HEK293 (cell line): ENCODE measurements at regions not wholly inside any gene's neighbourhood (a gene's known extent, or its start where the extent isn't known, plus 50 kb on each side); places are given as distances from the start of the nearest gene placed in this dataset.

Experiments
- CTCF ChIA-PET: fragments of 350-600 bp; formaldehyde crosslinking; extraction: SDS; loops from one replicate; lab custom pipeline; 2021; ENCODE audit warnings: antibody characterized with exemption; lab: Yijun Ruan, JAX
- POLR2A ChIA-PET: fragments of 300-600 bp; formaldehyde crosslinking; extraction: SDS; loops from one replicate; lab custom pipeline; 2020; ENCODE audit warnings: antibody characterized with exemption, inconsistent platforms; lab: Yijun Ruan, JAX
- H3K27ac ChIP-seq: fragments of 200-500 bp; sonication (Bioruptor generic); 2 replicates; pipeline ENCODE4 v1.5.1; 2014; ENCODE audit warnings: low read depth, low read length, control low read depth, inconsistent platforms; ENCODE audit errors: extremely low read depth
- H3K36me3 ChIP-seq, 2 experiments: fragments of 200-500 bp in 1 of 2; sonication (Bioruptor generic) in 1 of 2; 1 replicate in 1 of 2; 2 replicates in 1 of 2; pipeline ENCODE4 v1.5.1; 2014 to 2017; ENCODE audit warnings: inconsistent platforms in 2 of 2, low read length in 2 of 2; ENCODE audit not compliant: control insufficient read depth in 2 of 2, insufficient read depth in 1 of 2
- H3K4me1 ChIP-seq: fragments of 200-500 bp; sonication (Bioruptor generic); 2 replicates; pipeline ENCODE4 v1.5.1; 2014; ENCODE audit warnings: mild to moderate bottlenecking, low read length, inconsistent platforms; ENCODE audit not compliant: control insufficient read depth, insufficient read depth
- H3K4me3 ChIP-seq: 2 replicates; pipeline ENCODE4 v1.5.1; 2011; ENCODE audit warnings: low read depth, mild to moderate bottlenecking, control low read depth, low read length, moderate library complexity
- H3K9me3 ChIP-seq: fragments of 200-500 bp; sonication (Bioruptor generic); 2 replicates; pipeline ENCODE4 v1.5.1; 2014; ENCODE audit warnings: low read depth, low read length, inconsistent platforms; ENCODE audit not compliant: control insufficient read depth, insufficient read depth
- AEBP2 ChIP-seq: fragments of 450-650 bp; formaldehyde crosslinking; IDR thresholded peaks from 2 replicates; pipeline ENCODE4 v1.5.1; 2016; ENCODE audit warnings: missing biosample characterization, missing genetic modification characterization, borderline replicate concordance
- KLF10 ChIP-seq: fragments of 450-650 bp; IDR thresholded peaks from 2 replicates; pipeline ENCODE4 v1.5.1; 2018; ENCODE audit warnings: missing biosample characterization, mild to moderate bottlenecking, missing genetic modification characterization
- OVOL3 ChIP-seq: fragments of 450-650 bp; formaldehyde crosslinking; IDR thresholded peaks from 2 replicates; pipeline ENCODE4 v1.5.1; 2016; ENCODE audit warnings: missing biosample characterization, missing genetic modification characterization
- REST ChIP-seq: fragments of 450-650 bp; formaldehyde crosslinking; IDR thresholded peaks from 2 replicates; pipeline ENCODE4 v1.5.1; 2016; ENCODE audit warnings: missing biosample characterization, missing genetic modification characterization
- SALL2 ChIP-seq: fragments of 450-650 bp; formaldehyde crosslinking; IDR thresholded peaks from 2 replicates; pipeline ENCODE4 v1.5.0; 2017; ENCODE audit warnings: missing biosample characterization, mild to moderate bottlenecking, missing genetic modification characterization, borderline replicate concordance
- SCRT2 ChIP-seq: fragments of 450-650 bp; formaldehyde crosslinking; IDR thresholded peaks from 2 replicates; pipeline ENCODE4 v1.5.1; 2016; ENCODE audit warnings: missing biosample characterization, missing genetic modification characterization
- WT1 ChIP-seq: fragments of 450-650 bp; formaldehyde crosslinking; IDR thresholded peaks from 2 replicates; pipeline ENCODE4 v1.5.1; 2016; ENCODE audit warnings: missing biosample characterization, missing genetic modification characterization
- ZBTB10 ChIP-seq: fragments of 450-650 bp; formaldehyde crosslinking; IDR thresholded peaks from 2 replicates; pipeline ENCODE4 v1.5.1; 2016; ENCODE audit warnings: missing biosample characterization, missing genetic modification characterization
- ZBTB8A ChIP-seq: fragments of 450-650 bp; formaldehyde crosslinking; IDR thresholded peaks from 2 replicates; pipeline ENCODE4 v1.5.1; 2016; ENCODE audit warnings: missing biosample characterization, missing genetic modification characterization
- ZFP69B ChIP-seq: fragments of 450-650 bp; formaldehyde crosslinking; IDR thresholded peaks from 2 replicates; pipeline ENCODE4 v1.5.1; 2016; ENCODE audit warnings: missing biosample characterization, missing genetic modification characterization
- ZNF10 ChIP-seq: fragments of 450-650 bp; formaldehyde crosslinking; IDR thresholded peaks from 2 replicates; pipeline ENCODE4 v1.5.1; 2017; ENCODE audit warnings: missing biosample characterization, missing genetic modification characterization
- ZNF114 ChIP-seq: fragments of 450-650 bp; formaldehyde crosslinking; IDR thresholded peaks from 2 replicates; pipeline ENCODE4 v1.5.0; 2017; ENCODE audit warnings: missing biosample characterization, missing genetic modification characterization
- ZNF133 ChIP-seq: fragments of 450-650 bp; formaldehyde crosslinking; IDR thresholded peaks from 2 replicates; pipeline ENCODE4 v1.5.1; 2016; ENCODE audit warnings: missing biosample characterization, missing genetic modification characterization
- ZNF184 ChIP-seq: fragments of 450-650 bp; IDR thresholded peaks from 2 replicates; pipeline ENCODE4 v1.5.1; 2018; ENCODE audit warnings: missing biosample characterization, mild to moderate bottlenecking, missing genetic modification characterization
- ZNF19 ChIP-seq: fragments of 450-650 bp; formaldehyde crosslinking; IDR thresholded peaks from 2 replicates; pipeline ENCODE4; 2016; ENCODE audit warnings: missing biosample characterization, missing genetic modification characterization, low read depth
- ZNF221 ChIP-seq: fragments of 450-650 bp; formaldehyde crosslinking; IDR thresholded peaks from 2 replicates; pipeline ENCODE4 v1.5.1; 2017; ENCODE audit warnings: missing biosample characterization, missing genetic modification characterization, borderline replicate concordance
- ZNF350 ChIP-seq: fragments of 450-650 bp; formaldehyde crosslinking; IDR thresholded peaks from 2 replicates; pipeline ENCODE4 v1.5.0; 2017; ENCODE audit warnings: missing biosample characterization, mild to moderate bottlenecking, missing genetic modification characterization
- ZNF354C ChIP-seq: fragments of 450-650 bp; formaldehyde crosslinking; IDR thresholded peaks from 2 replicates; pipeline ENCODE4 v1.5.1; 2016; ENCODE audit warnings: missing biosample characterization, missing genetic modification characterization, low read depth, borderline replicate concordance
- ZNF473 ChIP-seq: fragments of 450-650 bp; formaldehyde crosslinking; IDR thresholded peaks from 2 replicates; pipeline ENCODE4 v1.5.1; 2017; ENCODE audit warnings: missing biosample characterization, missing genetic modification characterization
- ZNF521 ChIP-seq: fragments of 450-650 bp; formaldehyde crosslinking; IDR thresholded peaks from 2 replicates; pipeline ENCODE4 v1.5.1; 2017; ENCODE audit warnings: missing biosample characterization, mild to moderate bottlenecking, missing genetic modification characterization
- ZNF529 ChIP-seq: fragments of 450-650 bp; formaldehyde crosslinking; IDR thresholded peaks from 2 replicates; pipeline ENCODE4 v1.5.1; 2017; ENCODE audit warnings: missing genetic modification characterization, missing biosample characterization; ENCODE audit not compliant: insufficient replicate concordance
- ZNF549 ChIP-seq: fragments of 450-650 bp; IDR thresholded peaks from 2 replicates; pipeline ENCODE4 v1.5.1; 2018; ENCODE audit warnings: missing biosample characterization, missing genetic modification characterization, mild to moderate bottlenecking, inconsistent platforms, moderate library complexity
- ZNF555 ChIP-seq: fragments of 450-650 bp; formaldehyde crosslinking; conservative IDR thresholded peaks from 2 replicates; pipeline ENCODE4 v1.5.1; 2017; ENCODE audit warnings: missing biosample characterization, mild to moderate bottlenecking, missing genetic modification characterization, inconsistent platforms
- ZNF600 ChIP-seq: fragments of 450-650 bp; formaldehyde crosslinking; IDR thresholded peaks from 2 replicates; pipeline ENCODE4 v1.5.1; 2016; ENCODE audit warnings: missing biosample characterization, missing genetic modification characterization
- ZNF660 ChIP-seq: fragments of 450-650 bp; IDR thresholded peaks from 2 replicates; pipeline ENCODE4 v1.5.1; 2018; ENCODE audit warnings: missing biosample characterization, mild to moderate bottlenecking, missing genetic modification characterization
- ZNF776 ChIP-seq: fragments of 450-650 bp; formaldehyde crosslinking; IDR thresholded peaks from 2 replicates; pipeline ENCODE4 v1.5.0; 2017; ENCODE audit warnings: missing biosample characterization, missing genetic modification characterization, borderline replicate concordance
- ZSCAN23 ChIP-seq: fragments of 450-650 bp; formaldehyde crosslinking; IDR thresholded peaks from 2 replicates; pipeline ENCODE4 v1.5.1; 2016; ENCODE audit warnings: missing biosample characterization, missing genetic modification characterization
- ZSCAN30 ChIP-seq: fragments of 450-650 bp; IDR thresholded peaks from 2 replicates; pipeline ENCODE4 v1.5.1; 2018; ENCODE audit warnings: missing biosample characterization, mild to moderate bottlenecking, missing genetic modification characterization, moderate library complexity

- POLR2A ChIA-PET: no interaction called here
- CTCF ChIA-PET: interaction anchor here (0.7 kb wide), 1 partner anchor 1129 kb away, joined by 3 read pairs; no protein-coding TSS in a partner anchor
- Histone ChIP-seq H3K9me3 (no peaks in the 10 kb centered on the region), H3K4me3 (no peak overlapping the region), H3K27ac (no peak overlapping the region), H3K36me3 (no peaks in the 10 kb centered on the region), H3K4me1 (no peaks in the 10 kb centered on the region)
- no peak for TF ChIP-seq ZNF473 (tag by site-specific recombination)
- TF ChIP-seq OVOL3: no peak
- TF ChIP-seq ZBTB8A (tag by site-specific recombination): no peak
- no peak for TF ChIP-seq ZNF600 (tag by site-specific recombination)
- no peak for TF ChIP-seq ZNF660 (tag by site-specific recombination)
- TF ChIP-seq ZNF133 (tag by site-specific recombination): no peak
- no peak for TF ChIP-seq ZNF221
- no peak for TF ChIP-seq ZNF354C (tag by site-specific recombination)
- TF ChIP-seq ZNF521 (tag by site-specific recombination): no peak
- no peak for TF ChIP-seq AEBP2
These were observed 152.1 kb upstream of the GRAMD2B start for GRCh38 chr5:126271141-126271540.

GRCh38 chr5:126274076-126274762 lies 149.0 kb upstream of the GRAMD2B start:
- ChIA-PET CTCF (no interaction called here), POLR2A (no interaction called here)

More at GRCh38 chr5:126274076-126274762, 149.0 kb upstream of the GRAMD2B start:
- H3K9me3 ChIP-seq: no peaks in the 10 kb centered on the region
- H3K27ac ChIP-seq: no peak overlapping the region
- TF ChIP-seq ZNF114: no peak
- no peak for TF ChIP-seq ZNF549
- TF ChIP-seq ZBTB10 (tag by site-specific recombination): no peak
- no peak for TF ChIP-seq ZNF19 (tag by site-specific recombination)
- no peak for TF ChIP-seq ZNF776 (tag by site-specific recombination)
- no peak for TF ChIP-seq ZNF555 (tag by site-specific recombination)
- TF ChIP-seq ZSCAN30 (tag by site-specific recombination): no peak
- TF ChIP-seq SCRT2: no peak
- no peak for TF ChIP-seq ZSCAN23 (tag by site-specific recombination)
- TF ChIP-seq ZNF184 (tag by site-specific recombination): no peak
- no peak for TF ChIP-seq ZFP69B
- no peak for TF ChIP-seq SALL2 (tag by site-specific recombination)
- TF ChIP-seq KLF10 (tag by site-specific recombination): no peak
- no peak for TF ChIP-seq WT1 (tag by site-specific recombination)
- TF ChIP-seq ZNF529: no peak
- no peak for TF ChIP-seq ZNF10 (tag by site-specific recombination)
- no peak for TF ChIP-seq REST (tag by site-specific recombination)
- TF ChIP-seq ZNF350 (tag by site-specific recombination): no peak
- no peaks in the 10 kb centered on the region for H3K4me1 ChIP-seq
- no peaks in the 10 kb centered on the region for H3K36me3 ChIP-seq
- H3K4me3 ChIP-seq: no peak overlapping the region
